NOMO-1 treated with DMSO at 0.1 percent for 48 hours (cell line): ENCODE measurements at regions not wholly inside any gene's neighbourhood (a gene's known extent, or its start where the extent isn't known, plus 50 kb on each side); places are given as distances from the start of the nearest gene placed in this dataset.
"Not testable (repeated sequence)": the region's sequence is repeated elsewhere in the genome, so short reads cannot be mapped to it uniquely, and the experiment has no call there.

Experiments used
- DNase-seq: peaks from one replicate; lab custom pipeline; 2025; ENCODE audit not compliant: unreplicated experiment; lab: John Stamatoyannopoulos, UW

- DNase-seq, result no peak
Observed at GRCh38 chr4:34419871-34420270, 1824.4 kb downstream of the ARAP2 start.

- DNase-seq, result no peak
Observed at GRCh38 chr4:34422472-34423175, 1821.7 kb downstream of the ARAP2 start.

GRCh38 chr4:34432706-34433105, 1811.6 kb downstream of the ARAP2 start:
- no peak for DNase-seq

DNA sequence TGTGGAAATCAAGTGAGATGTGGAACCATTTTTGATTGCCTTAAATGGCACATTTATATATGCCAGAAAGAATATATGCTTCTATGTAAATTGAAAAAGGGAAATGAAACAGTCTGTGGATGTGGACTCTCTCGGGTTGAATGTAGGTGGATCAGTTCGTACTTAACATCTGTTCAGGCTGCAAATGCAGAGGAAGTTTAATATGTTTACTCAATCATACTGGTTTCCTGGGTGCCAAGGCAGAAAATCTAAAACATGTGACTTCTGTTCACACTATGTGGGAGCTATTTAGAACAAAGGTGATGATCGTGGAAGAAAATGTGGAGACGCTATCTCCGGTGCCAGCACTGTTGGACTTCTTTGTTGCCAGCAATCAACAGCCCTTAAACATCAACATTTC, 1809.9 kb downstream of the ARAP2 start:
- not testable (repeated sequence) for DNase-seq

GRCh38 chr4:34464196-34464595, 1780.1 kb downstream of the ARAP2 start:
- no peak for DNase-seq

DNA sequence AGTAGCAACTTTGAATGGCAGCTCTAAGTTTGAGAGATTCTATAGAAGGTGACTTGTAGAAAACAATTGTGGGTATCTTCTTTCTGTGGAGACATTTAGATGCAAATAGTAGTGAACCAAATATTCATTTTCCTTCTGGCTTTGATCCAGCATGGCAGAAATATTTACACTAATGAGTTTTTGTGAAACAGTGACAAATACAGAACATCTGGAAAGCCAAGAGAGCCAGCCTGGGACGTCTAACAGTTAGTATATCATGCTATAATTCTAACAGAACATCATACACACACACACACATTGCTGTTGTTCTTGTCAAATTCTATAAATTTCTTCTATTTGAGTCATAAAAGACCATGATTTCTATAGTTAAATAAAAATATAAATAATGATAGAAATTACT, 1777.9 kb downstream of the ARAP2 start:
- DNase-seq, result no peak

DNA sequence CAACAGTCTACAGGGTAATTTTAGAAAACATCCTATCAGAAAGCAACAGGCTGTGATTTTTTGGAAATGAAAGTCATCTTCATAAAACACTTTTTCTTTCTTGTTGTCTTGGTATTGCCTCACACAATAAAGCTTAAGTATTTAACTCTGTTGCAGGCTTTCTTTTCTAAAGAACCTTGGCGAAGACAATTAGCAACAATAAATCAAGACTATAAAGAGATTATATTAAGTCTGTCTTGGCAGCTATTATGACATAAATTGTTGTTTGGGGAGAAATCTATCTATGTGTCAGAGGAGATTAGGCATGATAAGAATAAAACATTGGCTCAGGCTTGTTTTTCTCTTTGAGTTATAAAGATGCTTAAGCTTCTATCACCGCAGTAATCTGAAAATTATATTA, 1774.8 kb downstream of the ARAP2 start:
- DNase-seq, result no peak

- no peak for DNase-seq
Observed at GRCh38 chr4:34485252-34485651, 1759.1 kb downstream of the ARAP2 start.

- DNase-seq, result no peak
Observed at GRCh38 chr4:34486461-34487363, 1757.6 kb downstream of the ARAP2 start.

DNA sequence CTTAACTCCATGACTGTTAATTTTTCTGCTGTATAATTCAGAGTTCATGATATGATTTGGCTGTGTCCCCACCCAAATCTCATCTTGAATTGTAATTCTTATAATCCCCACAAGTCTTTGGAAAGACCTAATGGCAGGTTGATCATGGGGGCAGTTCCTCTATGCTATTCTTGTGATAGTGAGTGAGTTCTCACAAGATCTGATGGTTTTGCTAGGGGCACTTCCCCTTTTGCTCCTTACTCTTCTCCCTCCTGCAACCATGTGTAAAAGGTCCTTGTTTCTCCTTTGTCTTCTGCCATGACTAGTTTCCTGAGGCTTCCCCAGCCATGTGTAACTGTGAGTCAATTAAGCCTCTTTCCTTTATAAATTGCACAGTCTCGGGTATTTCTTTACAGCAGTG, 1751.9 kb downstream of the ARAP2 start:
- DNase-seq, result no peak

GRCh38 chr4:34502086-34502485, 1742.2 kb downstream of the ARAP2 start:
- no peak for DNase-seq

- DNase-seq, result not testable (repeated sequence)
Observed at GRCh38 chr4:34504731-34505130, 1739.6 kb downstream of the ARAP2 start.

- not testable (repeated sequence) for DNase-seq
Observed at GRCh38 chr4:34506511-34507092, 1737.7 kb downstream of the ARAP2 start.

GRCh38 chr4:34512616-34513015, 1731.7 kb downstream of the ARAP2 start:
- no peak for DNase-seq

DNA sequence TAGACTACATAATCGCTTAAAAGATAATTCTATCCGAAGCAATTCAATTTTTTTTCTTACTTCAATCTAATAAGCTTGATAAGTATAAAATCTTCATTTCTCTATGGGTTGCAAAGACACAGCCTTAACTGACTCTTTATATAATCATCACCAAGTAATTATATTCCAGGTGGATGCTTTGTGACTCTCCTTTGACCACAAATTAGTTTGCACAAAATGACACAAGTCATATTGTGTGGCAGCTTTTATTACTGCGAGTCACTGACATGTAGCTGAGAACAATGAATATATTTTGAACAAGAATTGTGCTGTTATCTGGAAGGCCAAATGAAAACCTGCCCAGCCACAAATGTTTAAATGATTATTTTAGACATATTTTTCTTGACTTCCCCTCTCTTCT, 1727.8 kb downstream of the ARAP2 start:
- no peak for DNase-seq

GRCh38 chr4:34534916-34535315, 1709.4 kb downstream of the ARAP2 start:
- no peak for DNase-seq

DNA sequence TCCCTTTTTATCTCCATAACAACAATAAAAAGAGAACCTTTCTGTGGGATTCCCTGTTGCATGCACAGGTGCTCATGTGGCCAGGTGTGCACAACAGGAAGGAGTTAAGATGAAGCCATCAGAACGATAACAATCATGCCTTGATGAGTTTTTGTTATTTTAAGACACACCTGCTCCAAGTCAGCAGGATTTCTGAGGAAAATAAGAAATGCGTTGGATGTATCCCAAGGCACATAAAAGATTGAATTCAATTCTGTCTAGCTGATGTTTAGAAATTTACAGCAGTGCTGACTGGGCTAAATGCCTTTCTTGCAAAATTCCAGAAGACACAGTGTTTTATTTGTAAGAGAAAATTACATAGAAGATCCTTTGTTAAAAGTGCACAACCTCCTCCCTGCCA, 1678.2 kb downstream of the ARAP2 start:
- no peak for DNase-seq

DNA sequence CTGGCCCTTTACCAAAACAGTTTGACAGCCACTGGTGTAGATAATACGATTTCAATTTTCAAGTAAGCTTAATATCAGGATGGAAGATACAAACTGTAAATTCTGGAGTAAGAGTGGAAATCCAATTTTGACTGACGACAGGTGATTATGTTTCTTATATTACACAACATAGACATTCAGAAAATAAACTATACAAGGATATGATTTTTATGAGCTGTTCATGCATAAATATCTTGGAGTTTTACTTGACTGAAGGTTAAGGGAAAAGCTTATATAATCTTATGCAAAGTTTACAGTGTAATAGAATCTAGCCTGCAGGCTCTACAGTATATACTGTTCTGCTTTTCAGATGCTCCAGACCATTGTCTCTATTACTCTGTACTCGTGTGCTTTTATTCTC, 1672.3 kb downstream of the ARAP2 start:
- no peak for DNase-seq

DNA sequence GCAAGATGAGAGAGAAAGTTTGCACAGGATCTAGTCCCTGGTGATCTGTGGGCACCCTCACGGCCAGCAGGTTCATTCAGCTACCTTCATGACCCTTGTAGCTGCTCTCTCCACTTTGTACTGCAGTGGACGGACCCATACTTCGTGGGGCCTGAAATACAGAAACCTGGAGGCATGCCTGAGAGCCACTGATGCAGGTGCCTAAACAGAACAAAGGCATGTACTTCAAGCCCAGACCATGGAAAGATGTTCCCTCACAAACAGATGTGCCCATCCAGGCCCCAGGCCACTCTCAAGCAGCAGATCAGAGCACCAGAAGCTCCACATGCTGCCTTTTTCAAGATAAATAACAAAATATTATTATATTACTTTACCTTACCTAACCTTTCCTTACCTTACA, 1629.0 kb downstream of the ARAP2 start:
- DNase-seq, result no peak

GRCh38 chr4:34619531-34620162, 1624.7 kb downstream of the ARAP2 start:
- DNase-seq, result no peak

DNA sequence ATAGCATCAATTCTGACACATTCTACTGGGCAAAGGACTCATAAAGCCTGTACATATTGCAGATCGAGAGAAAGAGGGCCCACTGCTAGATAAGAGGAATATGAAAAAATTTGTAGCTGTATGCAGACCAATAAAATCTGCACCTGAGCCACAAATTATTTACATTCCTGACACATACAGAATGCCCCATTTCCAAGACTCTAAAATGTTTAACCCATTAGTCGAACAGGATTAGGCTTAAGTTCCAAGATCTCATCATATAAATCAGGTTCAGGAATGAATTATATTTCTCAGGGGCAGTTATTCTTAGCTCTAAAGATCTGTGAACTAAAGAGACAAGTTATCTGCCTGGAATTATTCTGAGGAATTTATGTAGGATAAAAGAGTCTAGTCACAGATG, 1615.8 kb downstream of the ARAP2 start:
- no peak for DNase-seq

- DNase-seq, result no peak
Observed at GRCh38 chr4:34629451-34629850, 1614.9 kb downstream of the ARAP2 start.
